ENCODE measurements at regions not wholly inside any gene's neighbourhood (a gene's known extent, or its start where the extent isn't known, plus 50 kb on each side); places are given as distances from the start of the nearest gene placed in this dataset.

GRCh38 chr6:25125736-25126135, 153.4 kb upstream of the CARMIL1 start:
- TF ChIP-seq ESRRG (CRISPR knock-in tag; IDR thresholded peaks at IDR 0.05) (no peak), SNAI2 (CRISPR knock-in tag; IDR thresholded peaks at IDR 0.05) (no peak), TSHZ2 (CRISPR knock-in tag; IDR thresholded peaks at IDR 0.05) (no peak), ZFP3 (CRISPR knock-in tag; IDR thresholded peaks at IDR 0.05) (no peak), ZNF8 (CRISPR knock-in tag; IDR thresholded peaks at IDR 0.05) (no peak), ZNF565 (CRISPR knock-in tag; conservative IDR thresholded peaks at IDR 0.05; ENCODE audit: low read depth) (no peak), OSR1 (CRISPR knock-in tag; IDR thresholded peaks at IDR 0.05) (no peak), BACH2 (CRISPR knock-in tag; IDR thresholded peaks at IDR 0.05; ENCODE audit: borderline replicate concordance) (no peak), RARB (CRISPR knock-in tag; IDR thresholded peaks at IDR 0.05) (no peak), ZNF70 (CRISPR knock-in tag; IDR thresholded peaks at IDR 0.05) (no peak), CREB5 (CRISPR knock-in tag; IDR thresholded peaks at IDR 0.05; ENCODE audit: low read depth) (no peak), ZFP30 (CRISPR knock-in tag; IDR thresholded peaks at IDR 0.05) (no peak), TOX (CRISPR knock-in tag; IDR thresholded peaks at IDR 0.05; ENCODE audit: borderline replicate concordance) (no peak), ZC3H10 (CRISPR knock-in tag; IDR thresholded peaks at IDR 0.05) (no peak), PPARA (CRISPR knock-in tag; IDR thresholded peaks at IDR 0.05; ENCODE audit: borderline replicate concordance) (no peak), POU6F1 (CRISPR knock-in tag; IDR thresholded peaks at IDR 0.05; ENCODE audit: borderline replicate concordance, low read depth) (no peak), TCF4 (CRISPR knock-in tag; IDR thresholded peaks at IDR 0.05; ENCODE audit: borderline replicate concordance) (no peak), ISL1 (CRISPR knock-in tag; IDR thresholded peaks at IDR 0.05) (no peak)
- TF ChIP-seq, protein P1, sequence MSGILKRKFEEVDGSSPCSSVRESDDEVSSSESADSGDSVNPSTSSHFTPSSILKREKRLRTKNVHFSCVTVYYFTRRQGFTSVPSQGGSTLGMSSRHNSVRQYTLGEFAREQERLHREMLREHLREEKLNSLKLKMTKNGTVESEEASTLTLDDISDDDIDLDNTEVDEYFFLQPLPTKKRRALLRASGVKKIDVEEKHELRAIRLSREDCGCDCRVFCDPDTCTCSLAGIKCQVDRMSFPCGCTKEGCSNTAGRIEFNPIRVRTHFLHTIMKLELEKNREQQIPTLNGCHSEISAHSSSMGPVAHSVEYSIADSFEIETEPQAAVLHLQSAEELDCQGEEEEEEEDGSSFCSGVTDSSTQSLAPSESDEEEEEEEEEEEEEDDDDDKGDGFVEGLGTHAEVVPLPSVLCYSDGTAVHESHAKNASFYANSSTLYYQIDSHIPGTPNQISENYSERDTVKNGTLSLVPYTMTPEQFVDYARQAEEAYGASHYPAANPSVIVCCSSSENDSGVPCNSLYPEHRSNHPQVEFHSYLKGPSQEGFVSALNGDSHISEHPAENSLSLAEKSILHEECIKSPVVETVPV (CRISPR knock-in tag; IDR thresholded peaks at IDR 0.05), result no peak
- ATAC-seq, result no peak

DNA sequence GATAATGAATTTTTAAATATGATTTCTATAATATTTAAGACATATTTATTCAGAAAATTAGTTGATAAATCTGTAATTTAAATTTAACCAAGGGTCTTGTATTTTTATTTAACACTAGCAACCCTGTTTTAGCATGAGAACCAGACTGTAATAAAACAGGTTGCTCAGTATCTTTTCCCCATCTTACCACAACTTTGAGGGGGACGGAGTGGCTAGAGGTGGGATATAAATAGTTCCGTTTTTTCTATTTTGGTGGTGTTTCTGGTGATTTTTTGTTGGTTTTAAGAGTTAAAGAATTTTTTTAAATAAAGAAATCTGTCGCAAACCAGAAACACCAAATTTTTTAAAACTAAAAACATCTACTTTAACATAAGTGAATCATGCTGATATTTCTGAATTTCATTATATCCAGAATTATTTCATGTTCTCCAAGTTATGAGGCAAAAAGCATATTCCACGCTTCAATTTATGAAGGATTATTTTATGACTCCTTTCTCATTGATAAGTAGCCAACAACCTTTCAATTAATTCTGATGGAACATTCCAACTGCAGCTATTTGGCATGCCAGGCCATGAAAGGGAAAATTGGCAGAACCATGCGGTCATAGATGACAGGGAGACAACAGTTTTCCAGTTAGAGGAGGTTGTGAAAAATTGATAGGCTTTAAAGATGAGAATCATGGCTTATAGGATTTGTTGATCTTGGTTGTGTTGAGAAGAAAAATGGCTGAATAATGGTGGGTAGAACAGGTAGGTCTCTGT, 151.9 kb upstream of the CARMIL1 start:
- TF ChIP-seq ZFP3 (CRISPR knock-in tag; IDR thresholded peaks at IDR 0.05), result 0 out of 2 replicates have a peak, but pooled peaks have one; percentile 49
- TF ChIP-seq ISL1 (CRISPR knock-in tag; IDR thresholded peaks at IDR 0.05), result peak; percentile 67
- no peak for TF ChIP-seq GLIS3 (CRISPR knock-in tag; IDR thresholded peaks at IDR 0.05)
- no peak for ATAC-seq

DNA sequence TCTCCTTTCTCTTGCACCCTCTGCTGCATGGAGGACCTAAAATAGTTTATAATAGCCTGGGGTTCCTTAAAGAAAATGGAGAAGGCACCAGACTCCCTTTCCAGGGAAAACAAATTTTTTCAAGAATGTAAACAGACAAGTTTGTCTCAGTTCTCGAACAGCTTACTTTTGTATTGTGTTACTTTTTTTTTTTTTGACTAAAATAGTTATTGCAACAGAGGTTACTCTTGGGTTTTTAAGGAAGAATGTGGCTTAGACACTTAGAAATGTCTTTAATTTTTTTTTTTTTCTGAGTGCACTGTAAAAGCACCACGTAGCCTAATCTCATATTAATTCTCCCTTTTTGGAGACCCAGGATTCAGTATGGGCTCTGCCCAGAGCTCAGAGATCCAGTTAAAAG, 148.7 kb upstream of the CARMIL1 start:
- no peak for ATAC-seq
- TF ChIP-seq ZNF70 (CRISPR knock-in tag; IDR thresholded peaks at IDR 0.05), result no peak

GRCh38 chr6:25132934-25133333, 146.2 kb upstream of the CARMIL1 start:
- ATAC-seq, result no peak
- no peak for TF ChIP-seq ZC3H10 (CRISPR knock-in tag; IDR thresholded peaks at IDR 0.05)
- no peak for TF ChIP-seq TSHZ2 (CRISPR knock-in tag; IDR thresholded peaks at IDR 0.05)
- no peak for TF ChIP-seq TCF4 (CRISPR knock-in tag; IDR thresholded peaks at IDR 0.05; ENCODE audit: borderline replicate concordance)
- no peak for TF ChIP-seq BACH2 (CRISPR knock-in tag; IDR thresholded peaks at IDR 0.05; ENCODE audit: borderline replicate concordance)

All from SK-N-SH treated with all-trans-retinoic acid at 6 μM for 48 hours (cell line).